Sigmoid colon (tissue), 6 donors: ENCODE measurements at regions not wholly inside any gene's neighbourhood (a gene's known extent, or its start where the extent isn't known, plus 50 kb on each side); places are given as distances from the start of the nearest gene placed in this dataset.

Experiments
- DNase-seq: peaks from one replicate; pipeline ENCODE4 v3.0.0-alpha.2; 2019
- H3K27ac ChIP-seq, 4 donors: fragments of 200-600 bp; sonication (generic); one replicate each; pipeline ENCODE4 v1.5.1; 2016 to 2019; ENCODE audit warnings: mild to moderate bottlenecking in 1 of 4
- H3K27me3 ChIP-seq, 3 donors: fragments of 200-600 bp; sonication (generic); one replicate each; pipeline ENCODE4 v1.5.1; 2019; ENCODE audit warnings: mild to moderate bottlenecking in 1 of 3
- H3K36me3 ChIP-seq, 4 donors: fragments of 200-600 bp; sonication (generic); one replicate each; pipeline ENCODE4 v1.5.1; 2016 to 2019
- H3K4me1 ChIP-seq, 4 donors: fragments of 200-600 bp; sonication (generic); one replicate each; pipeline ENCODE4 v1.5.1; 2017 to 2019
- H3K4me3 ChIP-seq, 4 donors: fragments of 200-600 bp; sonication (generic); one replicate each; pipeline ENCODE4 v1.5.1; 2017 to 2019; ENCODE audit warnings: mild to moderate bottlenecking in 2 of 4, moderate library complexity in 1 of 4
- H3K9me3 ChIP-seq, 4 donors: fragments of 200-600 bp in 3 of 4; sonication (generic) in 3 of 4; one replicate each; pipeline versions ENCODE4 v1.5.1 to v1.6.1; 2013 to 2019
- EP300 ChIP-seq, 4 donors: sonication (generic); formaldehyde crosslinking; IDR thresholded peaks; one replicate each; pipeline ENCODE4 v1.6.1; 2017; ENCODE audit warnings: antibody characterized with exemption in 4 of 4
- POLR2A ChIP-seq, 2 donors: fragments of 450-650 bp; IDR thresholded peaks; one replicate each; pipeline ENCODE4 v1.6.1; 2016; ENCODE audit warnings: antibody characterized with exemption in 2 of 2, mild to moderate bottlenecking in 2 of 2, moderate library complexity in 2 of 2
- POLR2AphosphoS5 ChIP-seq, 4 donors: sonication (generic); formaldehyde crosslinking; IDR thresholded peaks; one replicate each; pipeline ENCODE4 v1.6.1; 2017; ENCODE audit warnings: antibody characterized with exemption in 4 of 4
- WGBS, 2 donors: extraction: QIAGEN DNeasy Blood & Tissue Kit; methylation state at CpG; one replicate each; pipeline ENCODE4 v1.1.7; 2013; 5-methylcytosine and 5-hydroxymethylcytosine counted together
- intact Hi-C: fragments of 100-400 bp; cut with DNase I; formaldehyde crosslinking; loops from one replicate; pipeline ENCODE4 v1.15.1; 2023
- TF ChIP-seq, protein P1 (sequence below), 4 experiments: fragments of 450-650 bp in 3 of 4; fragments of 200-600 bp in 1 of 4; IDR thresholded peaks; one replicate each; pipeline ENCODE4 v1.5.1; 2016 to 2019; ENCODE audit warnings: antibody characterized with exemption in 4 of 4, mild to moderate bottlenecking in 3 of 4, moderate library complexity in 2 of 4
- donor health status: healthy with polysubstance abuse.
- donor health status: healthy.

DNA sequence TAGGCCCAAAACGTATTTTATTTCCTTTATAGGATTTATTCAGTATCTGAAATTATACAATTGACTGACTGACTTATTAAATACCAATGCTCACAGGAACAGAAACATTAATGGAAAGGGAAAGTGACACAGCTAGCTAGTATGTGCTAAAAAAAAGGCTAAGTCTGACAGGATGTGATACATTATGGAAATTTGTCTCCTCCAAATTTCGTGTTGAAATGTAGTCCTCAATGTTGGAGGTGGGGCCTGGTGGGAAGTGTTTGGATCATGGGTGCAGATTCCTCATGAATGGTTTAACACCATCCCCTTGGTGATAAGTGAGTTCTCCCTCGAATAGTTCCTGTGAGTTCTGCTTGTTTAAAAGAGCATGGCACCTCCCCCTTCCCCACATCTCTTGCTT is 70.6 kb upstream of the WDR75 start:
- TF ChIP-seq POLR2AphosphoS5 (IDR thresholded peaks at IDR 0.05) (no peak), POLR2A (IDR thresholded peaks at IDR 0.05) (no peak), EP300 (IDR thresholded peaks at IDR 0.05) (no peak)
- TF ChIP-seq, protein P1, sequence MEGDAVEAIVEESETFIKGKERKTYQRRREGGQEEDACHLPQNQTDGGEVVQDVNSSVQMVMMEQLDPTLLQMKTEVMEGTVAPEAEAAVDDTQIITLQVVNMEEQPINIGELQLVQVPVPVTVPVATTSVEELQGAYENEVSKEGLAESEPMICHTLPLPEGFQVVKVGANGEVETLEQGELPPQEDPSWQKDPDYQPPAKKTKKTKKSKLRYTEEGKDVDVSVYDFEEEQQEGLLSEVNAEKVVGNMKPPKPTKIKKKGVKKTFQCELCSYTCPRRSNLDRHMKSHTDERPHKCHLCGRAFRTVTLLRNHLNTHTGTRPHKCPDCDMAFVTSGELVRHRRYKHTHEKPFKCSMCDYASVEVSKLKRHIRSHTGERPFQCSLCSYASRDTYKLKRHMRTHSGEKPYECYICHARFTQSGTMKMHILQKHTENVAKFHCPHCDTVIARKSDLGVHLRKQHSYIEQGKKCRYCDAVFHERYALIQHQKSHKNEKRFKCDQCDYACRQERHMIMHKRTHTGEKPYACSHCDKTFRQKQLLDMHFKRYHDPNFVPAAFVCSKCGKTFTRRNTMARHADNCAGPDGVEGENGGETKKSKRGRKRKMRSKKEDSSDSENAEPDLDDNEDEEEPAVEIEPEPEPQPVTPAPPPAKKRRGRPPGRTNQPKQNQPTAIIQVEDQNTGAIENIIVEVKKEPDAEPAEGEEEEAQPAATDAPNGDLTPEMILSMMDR (IDR thresholded peaks at IDR 0.05): no peak
- no peaks in the 10 kb centered on the region for H3K27me3 ChIP-seq
- H3K4me3 ChIP-seq: no peak overlapping the region
- WGBS, 2 donors: 73 to 74% methylated on average over 3 of the region's 3 CpGs
- H3K27ac ChIP-seq: no peak overlapping the region
- H3K9me3 ChIP-seq: no peaks in the 10 kb centered on the region
- intact Hi-C loops: no loop called here
- peaks cover 0 to 13% (median 0%) of the 10 kb centered on the region in 4 donors for H3K4me1 ChIP-seq
- DNase-seq: no peak
- H3K36me3 ChIP-seq: no peaks in the 10 kb centered on the region

DNA sequence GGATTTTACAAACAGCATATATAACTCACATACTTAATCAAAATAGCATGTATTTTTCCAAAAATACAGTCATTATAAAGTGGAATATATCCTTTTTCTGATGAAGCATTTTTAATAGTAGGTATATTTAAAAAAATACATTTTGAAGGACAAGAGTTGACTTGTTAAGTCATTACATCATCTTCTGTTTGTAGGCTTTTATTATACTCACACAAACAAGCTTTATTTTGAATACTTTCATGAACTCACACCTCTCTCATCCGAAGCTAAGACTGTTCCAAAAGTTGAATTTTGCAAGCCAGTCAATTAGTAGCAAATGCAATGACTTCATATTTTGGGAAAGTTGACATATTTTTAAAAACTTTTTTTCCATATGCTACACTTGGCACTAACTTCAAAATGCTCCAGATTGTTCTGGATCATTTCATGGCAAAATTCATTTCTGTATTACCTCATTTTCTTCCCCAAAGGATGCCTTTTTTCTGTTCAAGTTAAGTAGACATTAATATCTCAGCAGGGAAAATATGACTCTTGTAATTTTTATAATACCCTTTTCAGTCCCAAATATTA is 68.5 kb upstream of the WDR75 start:
- H3K9me3 ChIP-seq: no peaks in the 10 kb centered on the region
- peaks cover 0 to 7% (median 0%) of the 10 kb centered on the region in 4 donors for H3K4me1 ChIP-seq
- intact Hi-C loops: no loop called here

DNA sequence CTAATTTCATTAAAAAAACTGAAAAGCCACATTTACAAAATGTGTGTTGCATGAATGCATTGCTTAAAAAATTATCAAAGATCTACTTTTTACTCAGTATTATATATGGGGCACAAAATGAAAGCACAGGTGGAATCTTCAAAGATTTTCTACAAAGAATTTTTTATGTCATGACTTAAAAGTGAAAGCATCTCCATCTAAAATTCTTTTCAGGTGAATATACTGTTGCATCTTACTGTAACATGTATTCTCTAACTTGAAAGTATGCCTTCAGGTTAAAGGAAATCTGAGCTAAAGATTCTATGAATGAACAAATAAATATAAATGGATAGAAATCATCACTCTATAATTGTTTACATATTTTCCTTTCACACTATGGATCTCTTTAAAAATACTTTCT is 66.8 kb upstream of the WDR75 start:
- H3K4me1 ChIP-seq: peaks cover 0 to 14% (median 5%) of the 10 kb centered on the region in 4 donors
- H3K27ac ChIP-seq: no peak overlapping the region
- no peak for DNase-seq
- H3K4me3 ChIP-seq: no peak overlapping the region
- no peak for TF ChIP-seq POLR2AphosphoS5 (IDR thresholded peaks at IDR 0.05)
- intact Hi-C loops: no loop called here
- no peaks in the 10 kb centered on the region for H3K27me3 ChIP-seq
- no peaks in the 10 kb centered on the region for H3K36me3 ChIP-seq
- H3K9me3 ChIP-seq: no peaks in the 10 kb centered on the region

More for the DNA sequence above, 68.5 kb upstream of the WDR75 start:
- Histone ChIP-seq H3K36me3 (no peaks in the 10 kb centered on the region), H3K4me3 (no peak overlapping the region), H3K27ac (no peak overlapping the region), H3K27me3 (no peaks in the 10 kb centered on the region)
- 77 to 84% methylated on average over 1 of the region's 1 CpG for WGBS, 2 donors
- TF ChIP-seq, protein P1 (IDR thresholded peaks at IDR 0.05): no peak
- TF ChIP-seq POLR2AphosphoS5 (IDR thresholded peaks at IDR 0.05) (no peak), POLR2A (IDR thresholded peaks at IDR 0.05) (no peak), EP300 (IDR thresholded peaks at IDR 0.05) (no peak)
- no peak for DNase-seq

DNA sequence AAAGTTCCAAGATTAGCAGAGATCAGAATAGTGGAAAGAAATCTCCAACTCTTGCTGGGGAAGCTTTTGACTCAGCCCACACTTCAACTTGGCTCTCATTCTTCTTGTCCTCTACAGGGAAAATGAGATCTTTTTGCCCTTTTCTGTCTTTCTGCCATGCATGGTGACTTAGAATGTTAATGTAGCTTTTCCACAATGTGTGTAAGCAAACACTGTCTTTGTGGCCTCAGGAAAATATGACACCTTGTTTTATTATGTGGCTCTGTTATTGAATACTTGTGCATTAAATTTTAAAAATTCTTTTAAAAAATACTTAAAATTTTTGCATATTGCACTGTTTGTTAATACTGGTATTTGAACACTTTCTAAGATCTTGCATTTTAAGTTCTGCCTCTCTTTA is 65.4 kb upstream of the WDR75 start:
- Histone ChIP-seq H3K4me3 (no peak overlapping the region), H3K36me3 (no peaks in the 10 kb centered on the region), H3K9me3 (no peaks in the 10 kb centered on the region), H3K27me3 (no peaks in the 10 kb centered on the region), H3K27ac (no peak overlapping the region), H3K4me1 (peaks cover 0 to 16% (median 13%) of the 10 kb centered on the region in 4 donors)
- no peak for DNase-seq
- intact Hi-C loops: no loop called here
- TF ChIP-seq EP300 (IDR thresholded peaks at IDR 0.05): no peak
- TF ChIP-seq, protein P1 (IDR thresholded peaks at IDR 0.05): no peak
- no peak for TF ChIP-seq POLR2AphosphoS5 (IDR thresholded peaks at IDR 0.05)
- TF ChIP-seq POLR2A (IDR thresholded peaks at IDR 0.05): no peak

DNA sequence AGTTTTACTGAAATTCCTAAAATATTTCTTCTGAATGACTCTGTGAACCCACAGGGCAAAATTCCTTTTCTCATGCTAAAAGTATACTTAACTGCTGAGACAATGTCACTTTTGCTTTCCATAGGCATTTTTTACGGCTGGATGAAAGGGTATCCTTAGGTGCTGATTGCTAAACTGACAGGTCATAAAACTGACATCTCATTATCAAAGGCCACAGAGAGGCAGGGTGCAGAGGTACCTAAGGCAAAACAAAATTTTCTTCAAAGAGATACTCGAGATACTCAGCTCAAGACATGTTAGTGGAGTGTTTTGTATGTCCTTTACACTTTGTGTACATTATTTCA is 62.0 kb upstream of the WDR75 start:
- H3K4me3 ChIP-seq: no peak overlapping the region
- H3K27me3 ChIP-seq: no peaks in the 10 kb centered on the region
- intact Hi-C loops: no loop called here
- peak overlapping the region in 2 of 4 donors; percentile 47 to 56 for H3K27ac ChIP-seq
- no peak for TF ChIP-seq POLR2AphosphoS5 (IDR thresholded peaks at IDR 0.05)
- no peak for TF ChIP-seq EP300 (IDR thresholded peaks at IDR 0.05)
- TF ChIP-seq, protein P1 (IDR thresholded peaks at IDR 0.05): no peak
- TF ChIP-seq POLR2A (IDR thresholded peaks at IDR 0.05): no peak
- H3K36me3 ChIP-seq: no peaks in the 10 kb centered on the region
- peaks cover 0 to 16% (median 13%) of the 10 kb centered on the region in 4 donors for H3K4me1 ChIP-seq
- WGBS, 2 donors: 13 to 49% methylated on average over 2 of the region's 2 CpGs
- H3K9me3 ChIP-seq: no peaks in the 10 kb centered on the region
- DNase-seq: no peak
